Neutrophil (primary cell): ENCODE measurements at regions not wholly inside any gene's neighbourhood (a gene's known extent, or its start where the extent isn't known, plus 50 kb on each side); places are given as distances from the start of the nearest gene placed in this dataset.

Experiments
- H3K27ac ChIP-seq: fragments of 200-600 bp; sonication (generic); 2 replicates; pipeline ENCODE4 v1.5.1; 2016; ENCODE audit warnings: mild to moderate bottlenecking, moderate library complexity
- H3K27me3 ChIP-seq: fragments of 200-600 bp; sonication (generic); 2 replicates; pipeline ENCODE4 v1.6.0; 2016; ENCODE audit warnings: mild to moderate bottlenecking
- H3K36me3 ChIP-seq: fragments of 200-600 bp; sonication (generic); 2 replicates; pipeline ENCODE4 v1.5.1; 2017
- H3K4me1 ChIP-seq, 2 experiments: fragments of 200-600 bp in 1 of 2; sonication (generic) in 1 of 2; 1 replicate in 1 of 2; 2 replicates in 1 of 2; pipeline versions ENCODE4 v1.5.1 to v1.6.1; 2013 to 2016; ENCODE audit warnings: low read depth in 1 of 2, low read length in 1 of 2, mild to moderate bottlenecking in 1 of 2, moderate library complexity in 1 of 2; ENCODE audit not compliant: control insufficient read depth in 1 of 2, insufficient read depth in 1 of 2
- H3K4me3 ChIP-seq, 2 experiments: fragments of 200-600 bp in 1 of 2; sonication (generic) in 1 of 2; 1 replicate in 1 of 2; 2 replicates in 1 of 2; pipeline ENCODE4 v1.5.1; 2013 to 2016; ENCODE audit warnings: low read depth in 1 of 2, low read length in 1 of 2, mild to moderate bottlenecking in 1 of 2, moderate library complexity in 1 of 2
- H3K9me3 ChIP-seq: fragments of 200-600 bp; sonication (generic); 2 replicates; pipeline ENCODE4 v1.5.1; 2016
- TF ChIP-seq, protein P1 (sequence below): fragments of 200-600 bp; sonication (generic); IDR thresholded peaks from 2 replicates; pipeline ENCODE4 v1.5.1; 2016; ENCODE audit warnings: antibody characterized with exemption

DNA sequence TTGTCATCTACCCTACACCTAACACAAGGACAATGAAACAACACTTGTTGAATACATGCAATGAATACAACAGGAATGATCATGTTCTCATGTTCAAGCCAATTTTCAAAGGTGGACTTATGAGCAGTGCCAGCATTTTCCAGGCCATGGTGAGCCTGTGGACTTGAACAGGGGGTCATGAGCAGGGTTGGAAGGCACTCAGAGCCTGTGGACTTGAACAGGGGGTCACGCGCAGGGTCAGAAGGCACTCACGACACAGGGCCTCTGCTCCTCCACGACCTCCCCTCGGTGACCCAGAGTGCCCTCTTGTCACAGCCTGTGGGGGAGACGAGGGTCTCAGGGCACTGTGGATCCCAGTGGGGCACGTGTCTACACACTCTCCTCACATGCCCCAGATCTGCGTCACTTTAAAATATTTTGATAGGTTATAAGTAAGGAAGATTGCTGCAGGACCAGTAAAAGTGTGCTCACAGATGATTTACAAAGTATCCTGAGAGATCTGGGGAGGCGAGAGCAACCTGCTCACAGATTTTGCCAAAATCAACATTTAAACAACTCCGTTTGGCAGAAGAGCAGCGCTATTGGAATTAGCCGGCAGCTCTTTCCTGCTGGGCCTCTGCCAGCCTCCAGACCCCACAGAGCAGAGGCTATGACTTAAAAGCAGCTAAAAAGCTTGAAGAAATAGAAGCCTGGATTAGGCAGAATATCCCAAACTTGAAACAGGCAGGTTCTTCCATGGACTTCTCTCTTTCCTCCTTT lies 121.9 kb downstream of the TMEM18 start:
- no peak overlapping the region for H3K4me3 ChIP-seq
- no peaks in the 10 kb centered on the region for H3K36me3 ChIP-seq
- TF ChIP-seq, protein P1, sequence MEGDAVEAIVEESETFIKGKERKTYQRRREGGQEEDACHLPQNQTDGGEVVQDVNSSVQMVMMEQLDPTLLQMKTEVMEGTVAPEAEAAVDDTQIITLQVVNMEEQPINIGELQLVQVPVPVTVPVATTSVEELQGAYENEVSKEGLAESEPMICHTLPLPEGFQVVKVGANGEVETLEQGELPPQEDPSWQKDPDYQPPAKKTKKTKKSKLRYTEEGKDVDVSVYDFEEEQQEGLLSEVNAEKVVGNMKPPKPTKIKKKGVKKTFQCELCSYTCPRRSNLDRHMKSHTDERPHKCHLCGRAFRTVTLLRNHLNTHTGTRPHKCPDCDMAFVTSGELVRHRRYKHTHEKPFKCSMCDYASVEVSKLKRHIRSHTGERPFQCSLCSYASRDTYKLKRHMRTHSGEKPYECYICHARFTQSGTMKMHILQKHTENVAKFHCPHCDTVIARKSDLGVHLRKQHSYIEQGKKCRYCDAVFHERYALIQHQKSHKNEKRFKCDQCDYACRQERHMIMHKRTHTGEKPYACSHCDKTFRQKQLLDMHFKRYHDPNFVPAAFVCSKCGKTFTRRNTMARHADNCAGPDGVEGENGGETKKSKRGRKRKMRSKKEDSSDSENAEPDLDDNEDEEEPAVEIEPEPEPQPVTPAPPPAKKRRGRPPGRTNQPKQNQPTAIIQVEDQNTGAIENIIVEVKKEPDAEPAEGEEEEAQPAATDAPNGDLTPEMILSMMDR: no peak
- no peaks in the 10 kb centered on the region for H3K9me3 ChIP-seq
- no peaks in the 10 kb centered on the region for H3K27me3 ChIP-seq
- H3K4me1 ChIP-seq: no peaks in the 10 kb centered on the region
- H3K27ac ChIP-seq: no peak overlapping the region

DNA sequence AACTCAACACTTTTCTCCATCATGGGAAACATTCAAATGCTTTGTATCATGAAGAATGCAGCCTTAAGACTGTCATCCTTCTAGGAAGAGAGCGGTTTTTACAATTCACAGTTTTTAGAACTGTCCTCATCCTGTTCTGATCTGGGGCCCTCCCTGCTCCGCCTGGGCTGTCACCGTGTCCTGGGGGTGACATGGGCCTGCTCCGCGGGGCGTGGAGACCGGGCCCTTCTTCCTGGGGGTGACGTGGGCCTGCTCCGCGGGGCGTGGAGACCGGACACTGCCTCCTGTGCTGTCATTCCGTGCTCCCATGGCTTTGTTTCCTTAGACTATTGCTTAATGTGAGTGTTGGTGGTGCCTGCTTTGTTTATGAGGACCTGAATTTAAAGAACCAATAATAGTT lies 122.8 kb downstream of the TMEM18 start:
- H3K27me3 ChIP-seq: no peaks in the 10 kb centered on the region
- TF ChIP-seq, protein P1: no peak
- no peak overlapping the region for H3K27ac ChIP-seq
- H3K9me3 ChIP-seq: no peaks in the 10 kb centered on the region
- no peak overlapping the region for H3K4me3 ChIP-seq
- no peaks in the 10 kb centered on the region for H3K4me1 ChIP-seq
- no peaks in the 10 kb centered on the region for H3K36me3 ChIP-seq

DNA sequence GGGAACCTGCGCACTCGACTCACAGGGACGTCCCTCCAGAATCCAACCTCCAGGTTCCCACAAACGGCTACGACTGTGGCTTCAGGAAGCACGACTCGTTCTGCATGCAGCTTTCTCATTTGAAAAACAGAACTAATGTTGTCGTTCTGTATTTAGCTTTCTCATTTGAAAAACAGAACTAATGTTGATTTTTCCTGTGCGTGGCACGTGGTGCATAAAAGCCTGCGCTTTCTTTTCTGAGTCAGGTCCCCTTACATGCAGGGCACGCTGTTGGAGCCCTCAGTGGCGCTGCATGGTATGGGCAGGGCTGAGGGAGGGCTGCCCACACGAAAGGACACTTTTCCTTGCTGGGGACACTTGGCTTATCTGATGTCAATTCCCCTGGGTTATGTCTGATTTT lies 124.3 kb downstream of the TMEM18 start:
- H3K27me3 ChIP-seq: no peaks in the 10 kb centered on the region
- H3K27ac ChIP-seq: no peak overlapping the region

DNA sequence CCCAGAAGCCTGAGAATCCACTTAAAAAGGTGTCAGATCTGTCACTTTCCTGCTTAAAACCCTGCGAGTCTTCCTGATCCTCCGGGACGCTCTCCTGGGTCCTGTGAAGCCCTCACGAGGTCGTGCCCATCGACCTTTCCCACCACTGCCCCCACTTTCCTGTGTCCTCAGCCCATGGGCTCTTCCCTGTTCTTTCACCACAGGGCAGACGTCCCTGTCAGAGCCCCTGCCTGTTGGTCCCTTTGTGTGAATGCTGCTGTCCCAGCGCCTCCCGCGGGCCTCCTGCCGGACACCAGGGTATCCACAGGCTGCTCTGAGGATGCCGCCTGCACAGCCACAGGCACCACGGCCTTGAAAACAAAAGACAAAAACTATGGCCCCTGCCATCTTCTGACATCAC lies 125.6 kb downstream of the TMEM18 start:
- no peak overlapping the region for H3K27ac ChIP-seq
- TF ChIP-seq, protein P1: no peak
- H3K4me1 ChIP-seq: no peaks in the 10 kb centered on the region
- H3K9me3 ChIP-seq: no peaks in the 10 kb centered on the region
- H3K4me3 ChIP-seq: no peak overlapping the region
- H3K27me3 ChIP-seq: no peaks in the 10 kb centered on the region
- H3K36me3 ChIP-seq: no peaks in the 10 kb centered on the region

More for the DNA sequence above, 124.3 kb downstream of the TMEM18 start:
- Histone ChIP-seq H3K36me3 (no peaks in the 10 kb centered on the region), H3K4me3 (no peak overlapping the region), H3K9me3 (no peaks in the 10 kb centered on the region), H3K4me1 (no peaks in the 10 kb centered on the region)
- TF ChIP-seq, protein P1: no peak

DNA sequence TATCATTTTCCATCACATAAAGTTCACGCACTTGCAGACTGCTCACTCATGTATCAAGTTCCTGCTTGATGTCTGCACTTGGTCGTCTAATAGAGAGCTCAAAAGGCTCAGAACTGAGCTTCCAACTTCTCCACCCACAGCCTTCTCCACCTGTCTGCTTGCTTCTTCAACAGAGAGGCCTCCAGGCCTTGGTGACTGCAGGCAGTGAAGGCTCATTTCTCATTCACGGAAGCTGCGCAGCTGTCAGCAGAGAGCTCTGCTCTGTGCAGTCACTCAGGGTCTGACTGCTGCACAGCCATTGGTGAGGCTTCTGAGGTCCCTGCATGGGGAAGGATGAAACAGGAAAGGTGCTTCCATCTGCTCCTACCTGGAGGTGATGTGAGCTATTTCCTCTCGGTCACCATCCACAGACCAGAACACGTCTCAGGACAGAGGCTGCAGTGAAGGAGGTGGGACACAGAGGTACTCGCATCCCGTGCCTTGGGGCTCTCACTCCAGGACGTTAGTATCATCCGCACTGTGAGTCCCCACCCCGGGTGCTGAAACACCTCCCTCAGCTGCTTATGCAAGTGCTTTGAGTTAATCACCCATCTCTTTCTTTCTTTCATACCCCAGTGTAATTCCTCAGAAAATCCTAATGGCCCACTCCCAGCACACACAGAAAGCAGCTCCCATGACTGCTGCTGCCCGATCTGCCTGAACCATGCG lies 126.2 kb downstream of the TMEM18 start:
- no peaks in the 10 kb centered on the region for H3K9me3 ChIP-seq
- no peak overlapping the region for H3K27ac ChIP-seq
- TF ChIP-seq, protein P1: no peak
- H3K4me1 ChIP-seq: no peaks in the 10 kb centered on the region
- no peaks in the 10 kb centered on the region for H3K36me3 ChIP-seq
- no peak overlapping the region for H3K4me3 ChIP-seq
- H3K27me3 ChIP-seq: no peaks in the 10 kb centered on the region
